Left cardiac atrium (tissue), 4 donors: ENCODE measurements at regions not wholly inside any gene's neighbourhood (a gene's known extent, or its start where the extent isn't known, plus 50 kb on each side); places are given as distances from the start of the nearest gene placed in this dataset.
"Not testable (repeated sequence)": the region's sequence is repeated elsewhere in the genome, so short reads cannot be mapped to it uniquely, and the experiment has no call there.

Source experiments
- ATAC-seq, 2 donors: fragments of 200-7000 bp; cut with Tn5 transposase; one replicate each; pipeline ENCODE4 v1.9.1; 2020; ENCODE audit warnings: mild to moderate bottlenecking in 2 of 2, moderate library complexity in 2 of 2
- DNase-seq: peaks from one replicate; pipeline ENCODE4 v3.0.0-alpha.2; 2020
- intact Hi-C, 2 donors: fragments of 100-400 bp; cut with DNase I; formaldehyde crosslinking; loops; one replicate each; pipeline versions ENCODE4 v1.14.1 to v1.15.1; 2022 to 2023
- donor health status: DM: no; HTN: yes; CAD: no.
- donor health status: DM: no; HTN: yes; CAD: no; lungs with severe emphysema.
- donor health status: DM: yes; HTN: yes; CAD: no.
- donor health status: Dilated cardiomyopathy.

DNA sequence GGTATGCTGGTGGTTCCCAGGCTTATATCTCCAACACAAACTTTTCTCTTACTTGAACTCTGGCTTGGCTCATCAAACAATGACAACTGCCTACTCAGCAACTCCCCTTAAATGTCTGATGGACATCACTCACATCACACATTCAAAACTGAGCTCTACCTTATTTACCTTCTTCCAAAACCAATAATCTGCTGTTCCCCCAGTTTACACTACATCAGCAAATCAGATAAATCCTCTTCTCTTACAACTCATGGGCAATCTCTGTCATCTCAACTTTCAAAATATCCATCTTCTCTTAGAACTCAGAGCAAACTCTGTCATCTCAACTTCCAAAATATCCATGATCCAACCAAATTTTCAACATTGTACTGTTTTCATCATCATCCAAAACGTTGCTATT, 2347.9 kb upstream of the ACO1 start:
- intact Hi-C loops = no loop called here
- ATAC-seq (no peak), DNase-seq (no peak)

DNA sequence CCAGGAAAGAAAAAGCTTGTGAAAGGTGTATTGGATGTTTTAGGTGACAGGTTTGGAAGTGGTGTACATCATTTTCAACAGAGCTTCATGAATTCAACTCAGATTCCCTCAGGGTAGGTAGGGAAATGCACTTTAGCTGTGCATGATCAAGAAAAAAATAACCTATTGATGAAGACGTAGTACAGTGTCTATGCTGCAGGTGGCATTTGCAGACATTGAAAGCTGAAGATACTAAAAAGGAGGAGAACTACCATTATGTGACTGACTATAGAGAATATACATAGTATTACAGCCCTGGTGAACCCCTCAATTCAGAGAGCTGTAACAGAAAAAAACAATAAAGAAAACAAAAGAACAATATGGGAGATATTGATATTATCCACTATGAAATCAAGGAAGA, 2344.7 kb upstream of the ACO1 start:
- no peak for ATAC-seq
- intact Hi-C loops = no loop called here
- DNase-seq = no peak

DNA sequence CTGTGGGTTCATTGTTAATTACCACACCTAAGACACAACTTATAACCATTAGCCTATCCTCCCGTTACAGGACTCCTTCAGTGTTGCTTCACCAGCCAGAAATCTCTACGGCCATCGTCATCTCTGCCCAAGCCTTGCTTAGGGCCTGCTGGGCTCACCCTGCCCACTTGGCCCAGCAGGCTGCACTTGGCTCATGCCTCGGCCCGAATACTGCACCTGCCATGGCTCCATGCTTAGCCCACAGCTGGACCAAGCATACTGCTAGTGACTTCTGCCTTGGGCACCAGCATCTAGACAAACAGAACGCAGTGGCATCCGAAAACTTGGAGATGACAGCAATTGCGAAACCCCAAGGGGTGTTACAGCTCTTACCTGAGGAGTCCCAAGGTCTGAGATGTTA, 2336.0 kb upstream of the ACO1 start:
- intact Hi-C loops = no loop called here
- no peak for DNase-seq
- no peak for ATAC-seq

DNA sequence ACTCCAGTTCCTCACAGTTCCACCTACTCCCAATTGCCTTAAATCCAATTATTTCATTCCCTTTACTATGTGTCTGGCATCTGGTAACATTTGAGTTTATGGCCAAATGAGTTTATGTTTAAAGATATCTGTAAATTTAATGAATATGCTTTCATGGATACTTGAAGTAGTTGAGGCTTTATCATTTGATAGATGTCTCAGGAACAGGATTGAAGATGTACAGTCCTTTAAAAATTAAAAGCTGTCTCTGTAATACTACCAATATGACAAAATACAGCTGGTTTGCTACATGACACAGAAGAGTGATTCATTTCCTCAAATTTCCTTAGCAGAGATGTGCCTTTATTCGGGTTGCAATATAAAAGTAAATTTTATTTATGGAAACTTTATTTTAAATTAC, 2326.0 kb upstream of the ACO1 start:
- no peak for DNase-seq
- intact Hi-C loops = no loop called here
- ATAC-seq = no peak

DNA sequence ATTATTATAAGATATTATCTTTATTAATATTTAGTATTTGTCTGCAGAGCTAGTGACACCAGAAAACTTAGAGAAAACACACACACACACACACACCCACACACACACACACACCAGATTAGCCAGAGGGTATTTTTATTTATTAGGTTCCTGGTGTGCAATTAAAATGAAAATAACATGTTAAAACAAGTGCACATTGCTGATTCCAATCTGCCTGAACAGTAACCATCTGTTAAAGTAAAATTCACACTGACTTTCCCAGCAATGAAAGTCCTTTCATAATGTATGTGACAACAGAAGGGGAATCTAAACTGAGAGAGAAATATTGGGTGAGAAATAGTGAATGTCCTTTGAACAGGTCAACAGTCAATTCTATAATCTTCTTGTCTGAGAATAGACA, 2323.5 kb upstream of the ACO1 start:
- no peak for DNase-seq
- ATAC-seq = no peak
- intact Hi-C loops = no loop called here

DNA sequence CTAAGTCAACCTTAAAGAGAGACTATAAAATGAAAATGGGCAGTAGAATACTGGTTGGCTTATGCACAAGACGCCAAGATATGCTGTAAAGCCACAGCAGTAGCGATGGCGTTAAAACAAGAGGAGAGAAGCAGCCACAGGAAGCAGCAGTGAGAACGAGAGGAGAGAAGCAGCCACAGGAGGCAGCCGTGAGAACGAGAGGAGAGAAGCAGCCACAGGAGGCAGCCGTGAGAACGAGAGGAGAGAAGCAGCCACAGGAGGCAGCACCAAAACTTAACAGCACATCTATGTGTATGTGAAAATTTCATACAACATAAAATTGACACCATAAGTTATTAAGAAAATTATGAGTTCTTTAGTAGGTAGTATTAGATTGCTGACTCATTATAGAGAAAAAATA, 2318.6 kb upstream of the ACO1 start:
- no peak for DNase-seq
- intact Hi-C loops = no loop called here
- no peak for ATAC-seq

DNA sequence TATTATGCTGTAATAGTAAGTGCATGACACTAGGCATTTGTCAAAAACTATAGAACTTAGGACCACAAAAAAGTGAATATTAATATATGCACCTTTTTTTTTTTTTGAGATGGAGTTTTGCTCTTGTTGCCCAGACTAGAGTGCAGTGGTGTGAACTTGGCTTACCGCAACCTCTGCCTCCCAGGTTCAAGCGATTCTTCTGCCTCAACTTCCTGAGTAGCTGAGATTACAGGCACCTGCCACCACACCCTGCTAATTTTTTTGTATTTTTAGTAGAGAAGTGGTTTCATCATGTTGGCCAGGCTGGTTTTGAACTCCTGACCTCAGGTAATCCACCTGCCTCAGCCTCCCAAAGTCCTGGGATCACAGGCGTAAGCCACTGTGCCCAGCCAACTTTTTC, 2315.2 kb upstream of the ACO1 start:
- ATAC-seq, DNase-seq, intact Hi-C loops: not testable (repeated sequence)

DNA sequence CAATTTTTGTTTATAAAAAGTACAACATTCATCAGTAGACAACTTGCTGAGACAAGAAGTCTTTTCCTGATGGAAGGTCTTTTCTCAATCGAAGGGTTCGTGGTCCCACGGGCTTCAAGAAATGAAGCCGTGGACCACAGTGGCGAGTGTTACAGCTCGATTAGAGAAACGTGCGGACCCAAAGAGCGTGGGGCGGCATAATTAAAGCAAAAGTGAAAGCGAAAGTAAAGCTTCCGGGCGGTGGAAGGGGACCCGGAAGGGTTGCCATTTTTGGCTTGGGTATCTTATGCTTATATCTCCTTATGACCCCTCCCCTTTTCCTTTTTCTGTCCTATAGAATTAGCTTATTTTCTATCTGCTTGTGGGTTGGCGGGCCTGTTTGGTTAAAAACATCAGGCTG, 2309.4 kb upstream of the ACO1 start:
- ATAC-seq (no peak), DNase-seq (no peak)
- intact Hi-C loops = no loop called here

DNA sequence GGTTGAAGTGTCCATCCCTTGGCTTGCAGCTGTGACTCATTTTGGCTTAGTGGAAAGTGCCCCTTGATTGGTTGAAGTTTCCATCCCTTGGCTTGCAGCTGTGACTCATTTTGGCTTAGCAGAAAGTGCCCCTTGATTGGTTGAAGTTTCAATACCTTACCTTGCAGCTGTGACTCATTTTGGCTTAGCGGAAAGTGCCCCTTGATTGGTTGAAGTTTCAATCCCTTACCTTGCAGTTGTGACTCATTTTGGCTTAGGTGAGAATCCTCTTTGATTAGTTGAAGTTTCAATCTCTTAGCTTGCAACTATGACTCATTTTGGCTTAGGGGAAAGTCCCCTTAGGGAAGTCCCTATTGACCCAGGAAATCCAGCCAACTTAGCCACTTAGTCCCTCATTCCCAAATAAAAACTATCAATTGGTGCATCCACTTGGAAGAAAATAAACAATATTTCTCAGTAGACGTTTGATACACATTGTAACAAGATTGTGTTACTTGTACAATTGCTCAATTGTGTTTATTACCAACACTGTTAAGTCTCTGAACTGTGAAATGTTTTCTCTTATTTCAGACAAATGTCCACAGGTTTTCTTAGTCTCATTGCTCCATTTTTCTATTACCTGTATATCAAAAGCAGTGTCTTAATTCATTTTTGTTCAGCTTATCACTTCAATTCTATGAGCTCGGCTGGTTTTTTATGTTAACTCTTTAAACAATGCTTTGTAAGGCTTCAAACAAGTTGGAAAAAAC, 2308.8 kb upstream of the ACO1 start:
- DNase-seq = no peak
- intact Hi-C loops = no loop called here
- ATAC-seq = no peak

DNA sequence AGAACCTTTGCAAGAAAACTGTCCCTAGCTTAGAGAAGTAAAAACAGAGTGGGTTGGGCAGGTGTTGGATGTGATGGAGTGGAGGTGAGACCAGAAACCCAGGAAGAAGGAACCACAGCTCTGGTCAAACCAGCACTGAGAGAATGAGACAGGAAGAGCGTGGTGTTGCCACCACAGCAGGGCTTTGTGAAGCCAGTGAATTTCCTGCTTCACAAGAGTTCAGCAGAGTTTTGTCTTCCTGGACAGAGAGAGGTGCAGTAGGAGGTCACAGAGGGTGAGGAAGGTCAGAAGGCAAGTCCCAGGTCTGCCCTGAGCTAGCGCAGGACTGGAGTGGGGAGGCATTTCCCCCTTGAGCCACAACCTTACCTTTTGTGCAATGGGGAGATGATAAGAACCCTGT, 2306.2 kb upstream of the ACO1 start:
- ATAC-seq (no peak), DNase-seq (no peak)
- intact Hi-C loops = no loop called here

DNA sequence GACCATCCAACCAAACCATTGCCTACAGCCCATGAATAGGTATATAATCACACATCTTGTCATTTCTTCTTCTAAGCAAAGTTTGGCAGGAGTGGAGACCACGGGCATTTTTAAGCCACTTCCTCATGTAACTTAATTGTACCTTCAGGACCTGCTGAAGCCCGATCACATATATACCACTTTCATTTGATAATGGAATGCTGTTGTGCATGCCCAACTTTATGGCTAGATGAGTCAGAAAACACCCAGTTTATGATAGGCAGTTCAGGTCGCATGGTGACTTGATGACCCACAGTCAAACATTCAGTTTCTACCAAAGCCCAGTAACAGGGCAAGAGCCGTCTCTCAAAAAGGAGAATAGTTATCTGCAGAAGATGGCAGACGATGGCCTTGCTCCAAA, 2295.0 kb upstream of the ACO1 start:
- intact Hi-C loops = no loop called here
- DNase-seq (no peak), ATAC-seq (no peak)

DNA sequence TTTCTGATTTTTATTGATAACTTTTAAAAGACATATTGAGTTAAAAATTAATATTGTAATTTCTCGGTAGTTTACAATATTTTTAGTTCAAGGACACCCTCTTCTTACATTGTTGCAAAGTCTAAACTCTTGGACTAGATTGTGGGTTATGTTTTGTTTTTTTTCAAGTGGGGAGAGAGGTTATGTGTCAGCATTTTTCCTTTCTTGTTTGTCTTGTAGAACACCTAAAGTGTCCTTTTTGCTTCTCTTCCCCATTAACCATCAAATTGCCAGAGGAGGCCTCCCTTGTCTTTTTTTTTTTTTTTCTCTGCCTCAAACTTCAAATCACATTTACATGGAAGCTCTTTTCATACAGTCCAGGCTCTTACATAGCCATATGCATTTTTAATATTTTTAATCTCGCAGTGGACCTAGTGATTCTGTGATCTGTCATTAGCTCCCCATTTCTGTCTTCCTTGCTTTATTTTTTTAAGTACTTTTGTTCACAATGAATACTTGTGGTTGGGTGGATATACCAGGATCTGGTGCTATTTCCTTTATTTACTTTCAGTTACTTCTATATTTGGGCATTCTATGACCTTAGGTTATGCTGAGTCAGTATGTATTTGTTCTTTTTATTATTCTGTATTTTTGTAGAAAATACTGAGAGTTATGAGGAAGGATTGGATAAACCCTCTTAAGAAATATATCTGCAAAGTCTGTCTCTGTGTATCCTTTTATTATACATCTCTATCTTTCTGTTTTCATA, 2280.6 kb upstream of the ACO1 start:
- DNase-seq (no peak), ATAC-seq (no peak)
- intact Hi-C loops = no loop called here

DNA sequence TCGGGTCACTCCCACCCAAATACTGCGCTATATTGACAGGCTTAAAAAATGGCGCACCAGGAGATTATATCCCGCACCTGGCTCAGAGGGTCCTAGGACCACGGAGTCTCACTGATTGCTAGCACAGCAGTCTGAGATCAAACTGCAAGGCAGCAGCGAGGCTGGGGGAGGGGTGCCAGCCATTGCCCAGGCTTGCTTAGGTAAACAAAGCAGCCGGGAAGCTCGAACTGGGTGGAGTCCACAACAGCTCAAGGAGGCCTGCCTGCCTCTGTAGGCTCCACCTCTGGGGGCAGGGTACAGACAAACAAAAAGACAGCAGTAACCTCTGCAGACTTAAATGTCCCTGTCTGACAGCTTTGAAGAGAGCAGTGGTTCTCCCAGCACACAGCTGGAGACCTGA, 2277.3 kb upstream of the ACO1 start:
- ATAC-seq, DNase-seq, intact Hi-C loops: not testable (repeated sequence)

DNA sequence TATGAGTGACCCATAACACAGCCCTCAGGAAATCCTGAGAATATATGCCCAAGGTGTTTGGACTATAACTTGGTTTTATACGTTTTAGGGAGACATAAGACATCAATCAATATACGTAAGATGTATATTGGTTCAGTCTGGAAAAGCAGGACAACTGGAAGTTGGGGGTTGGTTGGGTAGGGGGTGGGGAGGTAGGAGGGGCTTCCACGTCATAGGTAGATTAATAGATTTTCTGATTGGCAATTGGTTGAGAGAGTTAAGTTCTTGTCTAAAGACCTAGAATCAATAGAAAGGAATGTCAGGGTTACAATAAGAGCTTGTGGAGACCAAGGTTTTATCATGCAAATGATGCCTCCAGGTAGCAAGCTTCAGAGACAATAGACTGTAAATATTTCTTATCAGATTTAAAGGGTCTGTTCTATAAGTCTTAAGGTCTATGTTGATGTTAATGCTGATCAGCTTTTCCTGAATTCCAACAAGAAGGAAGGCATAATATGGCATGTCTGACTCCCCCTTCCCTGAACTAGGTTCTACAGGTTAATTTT, 2267.7 kb upstream of the ACO1 start:
- intact Hi-C loops = no loop called here
- ATAC-seq = no peak
- DNase-seq = no peak

DNA sequence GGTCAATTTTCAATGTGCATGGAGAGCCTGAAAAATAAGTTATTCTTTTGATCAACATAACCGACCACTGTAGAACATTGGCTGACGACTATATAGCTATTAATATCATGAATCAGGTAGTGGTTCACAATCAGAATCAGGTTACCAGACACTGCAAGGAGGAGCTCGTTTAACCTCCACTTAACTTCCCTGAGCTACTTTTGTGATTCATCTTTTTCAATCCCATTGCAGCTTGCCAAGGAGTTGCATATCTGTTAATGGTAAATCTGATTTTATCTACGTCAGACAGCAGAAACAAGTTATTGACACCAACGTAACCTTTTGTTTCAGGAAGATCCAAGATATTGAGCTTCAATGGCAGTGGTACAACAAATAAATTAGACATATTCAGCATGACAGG, 2263.8 kb upstream of the ACO1 start:
- DNase-seq = no peak
- no peak for ATAC-seq
- intact Hi-C loops = no loop called here

DNA sequence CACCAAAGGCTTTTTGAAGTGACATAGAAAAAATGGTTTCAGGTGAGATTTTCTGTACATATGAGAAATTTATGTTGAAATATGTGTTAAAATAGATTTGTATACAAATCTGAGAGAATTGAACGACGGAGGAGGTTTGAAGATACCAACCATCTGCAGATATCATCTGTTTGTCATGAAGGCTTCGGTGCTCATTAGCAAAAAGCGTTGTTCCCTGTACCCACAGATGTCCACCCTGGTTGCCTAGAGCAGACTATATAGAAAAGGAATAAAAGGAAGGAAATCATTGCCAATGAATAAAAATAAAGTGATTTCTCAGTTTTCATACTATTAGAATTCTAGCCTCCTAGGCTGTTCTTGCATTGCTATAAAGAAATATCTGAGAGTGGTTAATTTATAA, 2262.8 kb upstream of the ACO1 start:
- ATAC-seq = no peak
- intact Hi-C loops = no loop called here

DNA sequence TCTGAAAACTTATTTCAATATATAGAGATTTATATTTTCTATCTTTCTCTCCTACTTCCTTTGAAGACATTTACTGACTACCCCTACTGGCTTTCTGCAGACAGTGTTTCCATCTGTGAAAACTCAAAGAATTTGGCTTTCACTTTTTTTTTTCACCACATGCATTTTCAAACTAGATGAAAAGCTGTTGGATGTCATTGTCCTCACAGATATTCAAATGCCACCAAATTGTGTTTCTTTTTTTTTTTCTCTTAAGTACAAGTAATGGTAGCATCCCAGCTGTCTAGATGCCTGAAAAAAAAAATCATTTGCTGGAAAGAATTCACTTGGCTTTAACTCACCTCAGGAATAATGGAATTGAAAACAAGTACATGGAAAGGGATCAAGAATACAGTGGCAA, 2258.6 kb upstream of the ACO1 start:
- intact Hi-C loops = no loop called here
- no peak for DNase-seq
- ATAC-seq = no peak

More for the DNA sequence above, 2262.8 kb upstream of the ACO1 start:
- DNase-seq = no peak

DNA sequence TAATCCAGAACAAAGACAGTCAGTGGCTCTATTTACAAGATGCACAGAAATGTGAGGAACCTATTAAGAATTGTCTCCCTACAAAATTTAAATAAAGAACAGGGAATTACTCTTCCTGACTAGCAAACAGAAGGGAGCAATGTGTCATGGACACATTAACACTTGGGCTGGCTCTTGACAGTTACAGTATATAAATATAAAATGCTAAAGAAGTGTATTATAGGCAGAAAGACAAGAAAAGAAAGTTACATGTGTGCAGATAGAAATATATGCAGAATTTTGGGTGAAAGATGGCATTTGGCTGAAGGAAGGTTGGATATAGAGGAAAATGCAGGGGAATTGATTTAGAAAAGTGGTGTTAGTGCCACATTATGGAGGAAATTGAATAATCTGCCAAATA, 2257.1 kb upstream of the ACO1 start:
- intact Hi-C loops = no loop called here
- no peak for DNase-seq
- no peak for ATAC-seq

DNA sequence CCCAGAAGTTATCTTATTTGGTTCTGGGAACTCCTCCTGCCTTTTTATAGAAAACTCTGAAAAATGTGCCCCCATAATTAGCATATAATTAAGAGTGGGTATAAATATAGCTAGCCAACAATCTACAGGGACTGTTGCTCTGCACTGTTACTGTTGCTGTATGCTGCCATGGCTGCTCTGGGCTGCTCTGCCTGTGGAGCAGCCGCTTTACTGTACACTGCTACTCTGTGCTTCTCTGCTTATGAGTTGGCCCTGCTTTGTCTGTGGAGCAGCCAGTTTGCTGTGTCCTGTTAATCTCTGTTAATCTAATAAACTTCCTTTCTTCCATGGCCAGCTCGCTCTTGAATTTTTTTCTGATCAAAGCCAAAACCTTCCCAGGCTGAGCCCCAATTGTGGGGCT, 2244.0 kb upstream of the ACO1 start:
- no peak for ATAC-seq
- no peak for DNase-seq
- intact Hi-C loops = no loop called here

DNA sequence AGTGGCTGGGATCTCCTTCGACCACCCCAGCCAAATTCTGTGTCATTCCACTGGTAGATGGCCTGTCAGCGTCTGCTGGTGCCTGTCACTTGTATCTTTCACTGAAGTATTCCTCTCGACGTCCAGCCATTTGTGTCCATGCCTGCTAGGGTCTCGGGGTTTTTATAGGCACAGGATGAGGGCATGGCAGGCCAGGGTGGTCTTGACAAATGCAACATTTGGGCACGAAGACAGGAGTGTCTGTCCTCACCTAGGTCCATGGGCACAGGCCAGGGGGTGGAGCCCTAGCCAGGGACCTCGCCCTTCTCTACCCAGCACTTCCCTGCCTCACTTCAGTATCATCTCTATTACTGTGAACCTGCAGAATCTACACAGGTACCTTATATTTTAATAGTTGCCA, 2223.9 kb upstream of the ACO1 start:
- ATAC-seq (no peak), DNase-seq (no peak)

DNA sequence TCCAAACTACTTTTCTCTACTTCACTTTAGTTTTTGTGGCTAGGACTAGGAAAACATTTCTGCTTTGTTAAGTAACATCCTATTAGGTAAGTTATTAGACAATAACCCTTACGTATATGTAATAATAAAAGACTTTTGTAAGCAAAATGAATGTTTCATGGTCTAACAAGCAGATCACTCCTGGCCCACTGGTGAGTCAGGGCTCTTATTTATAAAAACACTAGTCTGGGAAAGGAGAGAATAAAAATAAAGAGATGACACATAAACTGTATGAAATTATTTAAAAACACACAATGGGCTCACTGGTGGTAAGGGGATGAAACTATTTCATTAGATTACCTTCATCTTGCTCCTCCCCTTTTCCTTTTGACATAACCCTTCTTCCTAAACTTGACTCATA, 2212.2 kb upstream of the ACO1 start:
- intact Hi-C loops = no loop called here
- ATAC-seq (no peak), DNase-seq (no peak)

More for the DNA sequence above, 2223.9 kb upstream of the ACO1 start:
- intact Hi-C loops = loop anchor here in 1 of 2 donors (10.0 kb wide), 1 partner anchor 64 kb away; no protein-coding TSS in a partner anchor
